ENCODE measurements at regions not wholly inside any gene's neighbourhood (a gene's known extent, or its start where the extent isn't known, plus 50 kb on each side); places are given as distances from the start of the nearest gene placed in this dataset.

GRCh38 chr17:79464318-79465010 is 146.4 kb downstream of the RBFOX3 start:
- TF ChIP-seq CTCF (IDR thresholded peaks at IDR 0.05; ENCODE audit: low read depth, low read length) (no peak), POLR2A (IDR thresholded peaks at IDR 0.05; ENCODE audit: extremely low read depth, insufficient read length) (no peak), MAX (IDR thresholded peaks at IDR 0.05; ENCODE audit: low read depth, low read length) (no peak), MYC (IDR thresholded peaks at IDR 0.05; ENCODE audit: low read depth, low read length) (no peak)
